Esophagus (tissue), 2 donors: ENCODE measurements at regions not wholly inside any gene's neighbourhood (a gene's known extent, or its start where the extent isn't known, plus 50 kb on each side); places are given as distances from the start of the nearest gene placed in this dataset.

Experiments
- H3K27ac ChIP-seq, 2 donors: one replicate each; pipeline ENCODE4 v1.5.1; 2013; ENCODE audit warnings: low read depth in 2 of 2, mild to moderate bottlenecking in 2 of 2, inconsistent platforms in 1 of 2, low read length in 1 of 2, moderate library complexity in 1 of 2
- H3K27me3 ChIP-seq, 2 donors: one replicate each; pipeline ENCODE4 v1.6.1; 2013; ENCODE audit warnings: low read length in 2 of 2, control low read depth in 1 of 2, mild to moderate bottlenecking in 1 of 2; ENCODE audit not compliant: insufficient read depth in 2 of 2, control insufficient read depth in 1 of 2
- H3K36me3 ChIP-seq, 2 donors: one replicate each; pipeline ENCODE4 v1.6.1; 2013; ENCODE audit warnings: low read length in 1 of 2; ENCODE audit not compliant: control insufficient read depth in 2 of 2, insufficient read depth in 2 of 2
- H3K4me1 ChIP-seq, 2 donors: one replicate each; pipeline ENCODE4 v1.6.1; 2013; ENCODE audit warnings: low read length in 1 of 2; ENCODE audit not compliant: control insufficient read depth in 2 of 2, insufficient read depth in 2 of 2
- H3K4me3 ChIP-seq, 2 donors: one replicate each; pipeline ENCODE4 v1.5.1; 2013; ENCODE audit warnings: low read length in 2 of 2, mild to moderate bottlenecking in 2 of 2, low read depth in 1 of 2, moderate library complexity in 1 of 2
- H3K9me3 ChIP-seq, 2 donors: one replicate each; pipeline ENCODE4 v1.6.1; 2013; ENCODE audit warnings: mild to moderate bottlenecking in 2 of 2, low read depth in 1 of 2, low read length in 1 of 2, moderate library complexity in 1 of 2; ENCODE audit not compliant: control insufficient read depth in 2 of 2, insufficient read depth in 1 of 2
- WGBS, 2 donors: extraction: QIAGEN DNeasy Blood & Tissue Kit; methylation state at CpG; one replicate each; pipeline ENCODE4 v1.1.7; 2013; 5-methylcytosine and 5-hydroxymethylcytosine counted together
- donor health status: healthy with polysubstance abuse.
- donor health status: Bipolar disorder and iron deficiency.

DNA sequence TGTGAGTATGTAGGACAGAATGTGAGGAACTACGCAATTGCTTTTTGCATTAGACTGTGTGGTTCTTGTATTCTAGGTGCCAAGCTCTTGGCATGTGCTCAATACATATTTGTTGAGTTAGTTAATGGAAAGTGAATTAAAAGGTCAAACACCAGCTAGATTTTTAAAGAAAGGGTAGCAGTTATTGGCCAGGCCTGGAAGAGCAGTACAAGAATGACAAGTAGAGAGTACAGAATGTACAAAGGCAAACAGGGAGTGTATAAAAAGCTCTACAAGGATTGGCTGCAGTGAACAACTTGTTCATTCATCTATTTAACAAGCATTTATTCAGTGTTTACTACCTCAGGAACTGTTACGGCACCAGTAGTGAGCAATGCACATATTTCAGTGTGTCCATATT, 854.0 kb upstream of the SEL1L start:
- Histone ChIP-seq H3K27ac (no peak overlapping the region), H3K4me3 (no peak overlapping the region), H3K4me1 (no peaks in the 10 kb centered on the region), H3K9me3 (no peaks in the 10 kb centered on the region), H3K36me3 (no peaks in the 10 kb centered on the region), H3K27me3 (no peaks in the 10 kb centered on the region)
- 79 to 87% methylated on average over 2 of the region's 2 CpGs for WGBS, 2 donors

DNA sequence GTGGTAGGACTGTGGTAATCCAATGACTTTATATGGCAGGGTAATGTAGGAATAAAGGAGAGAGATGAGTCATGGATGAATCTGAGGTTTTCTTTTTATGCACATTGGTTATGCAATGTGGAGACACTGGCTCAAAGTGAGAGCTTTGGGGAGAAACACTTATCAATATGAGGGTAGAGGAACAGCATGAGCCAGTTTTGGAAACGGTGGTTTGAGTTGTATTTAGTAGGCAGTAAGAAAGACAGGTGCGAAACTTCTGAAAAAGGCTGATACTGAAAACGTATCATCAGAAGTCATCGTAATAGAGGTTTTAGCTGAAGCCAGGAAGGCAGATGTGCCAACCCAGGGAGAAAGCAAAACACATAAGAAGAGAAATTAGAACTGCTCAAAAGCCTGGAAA, 854.8 kb upstream of the SEL1L start:
- H3K27me3 ChIP-seq, result no peaks in the 10 kb centered on the region
- H3K4me3 ChIP-seq, result no peak overlapping the region
- no peak overlapping the region for H3K27ac ChIP-seq
- no peaks in the 10 kb centered on the region for H3K4me1 ChIP-seq
- 65 to 70% methylated on average over 4 of the region's 4 CpGs for WGBS, 2 donors
- no peaks in the 10 kb centered on the region for H3K36me3 ChIP-seq
- no peaks in the 10 kb centered on the region for H3K9me3 ChIP-seq

DNA sequence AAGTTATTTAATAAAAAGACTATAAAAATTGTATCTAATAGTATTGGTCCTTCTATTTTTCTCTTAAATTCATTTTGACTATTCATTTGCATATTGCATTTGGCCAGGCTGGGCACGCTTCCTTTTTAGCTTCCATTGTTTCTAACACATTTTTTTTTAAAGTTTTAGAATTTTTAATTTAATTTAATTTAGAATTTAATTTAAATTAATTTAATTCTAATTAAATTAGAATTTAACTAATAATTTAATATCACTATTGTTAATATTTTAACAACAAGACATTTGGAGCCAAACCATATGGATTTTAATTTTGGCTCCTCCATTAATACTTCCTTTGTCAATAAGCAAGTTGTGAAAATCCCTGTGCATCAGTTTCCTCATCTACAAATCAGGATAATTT, 856.9 kb upstream of the SEL1L start:
- H3K4me1 ChIP-seq, result no peaks in the 10 kb centered on the region
- H3K36me3 ChIP-seq, result no peaks in the 10 kb centered on the region
- no peaks in the 10 kb centered on the region for H3K27me3 ChIP-seq
- no peaks in the 10 kb centered on the region for H3K9me3 ChIP-seq
- 83 to 90% methylated on average over 1 of the region's 1 CpG for WGBS, 2 donors
- no peak overlapping the region for H3K4me3 ChIP-seq
- no peak overlapping the region for H3K27ac ChIP-seq

DNA sequence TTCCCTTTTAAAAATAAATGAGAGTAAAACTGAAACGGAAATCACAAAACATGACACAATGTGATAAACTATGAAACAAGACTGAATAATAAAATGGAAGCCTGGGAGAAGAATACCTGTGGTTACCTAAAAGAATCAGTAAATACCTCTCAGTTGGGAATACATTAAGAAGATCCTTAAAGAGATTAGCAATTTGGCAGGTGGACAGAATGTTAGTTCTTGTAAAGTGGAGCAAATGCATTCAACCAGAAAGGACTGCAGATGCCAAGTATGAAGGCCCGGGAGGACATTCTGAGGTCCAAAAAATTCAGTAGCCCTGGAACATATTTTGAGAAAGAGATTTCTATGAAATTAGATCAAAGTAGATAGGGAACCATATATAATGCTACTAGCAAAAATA, 861.3 kb upstream of the SEL1L start:
- Histone ChIP-seq H3K27ac (no peak overlapping the region), H3K36me3 (no peaks in the 10 kb centered on the region), H3K9me3 (no peaks in the 10 kb centered on the region), H3K4me3 (no peak overlapping the region), H3K27me3 (no peaks in the 10 kb centered on the region), H3K4me1 (no peaks in the 10 kb centered on the region)
- 52 to 65% methylated on average over 2 of the region's 2 CpGs for WGBS, 2 donors

DNA sequence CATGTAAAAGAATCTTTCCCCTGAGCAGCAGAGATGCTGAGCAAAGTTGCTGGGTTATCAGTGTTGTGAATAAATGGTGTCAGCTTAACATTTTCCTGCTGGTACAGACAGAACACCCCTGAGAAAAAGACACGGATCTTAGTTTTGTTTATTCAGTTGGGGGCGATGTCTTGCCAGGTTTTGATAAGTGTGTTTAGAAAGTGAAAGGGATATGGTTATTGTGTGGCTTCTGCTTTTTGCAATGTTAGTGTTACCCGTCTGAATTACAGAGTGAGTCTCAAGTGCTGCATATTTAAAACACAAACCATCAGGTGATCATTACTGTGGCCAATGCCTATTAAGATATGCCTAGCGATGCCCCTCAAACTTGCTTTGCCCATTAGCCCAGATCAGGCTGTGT, 864.6 kb upstream of the SEL1L start:
- Histone ChIP-seq H3K27ac (no peak overlapping the region), H3K4me1 (no peaks in the 10 kb centered on the region), H3K4me3 (no peak overlapping the region), H3K27me3 (no peaks in the 10 kb centered on the region), H3K36me3 (no peaks in the 10 kb centered on the region), H3K9me3 (no peaks in the 10 kb centered on the region)
- 18 to 19% methylated on average over 4 of the region's 4 CpGs for WGBS, 2 donors

DNA sequence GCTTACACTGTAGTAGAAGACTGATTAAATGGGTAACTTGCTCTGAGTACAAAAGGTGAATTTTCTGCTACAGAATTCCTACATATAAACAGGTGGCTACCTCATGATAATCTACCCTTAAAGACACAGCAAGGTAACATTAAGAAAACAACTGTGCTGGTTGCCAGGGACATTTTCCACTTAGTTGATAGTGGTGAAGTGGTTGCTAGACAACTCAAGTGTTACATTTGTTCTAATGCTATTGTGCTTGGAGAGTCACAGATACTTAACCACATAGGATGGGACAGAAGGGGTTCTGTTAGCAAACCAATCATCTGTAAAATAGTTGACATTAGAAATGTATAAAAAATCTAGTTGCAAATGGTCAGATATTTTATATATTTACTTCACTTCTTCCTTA, 870.3 kb upstream of the SEL1L start:
- Histone ChIP-seq H3K27ac (no peak overlapping the region), H3K27me3 (no peaks in the 10 kb centered on the region), H3K36me3 (no peaks in the 10 kb centered on the region), H3K4me1 (no peaks in the 10 kb centered on the region), H3K9me3 (no peaks in the 10 kb centered on the region), H3K4me3 (no peak overlapping the region)

DNA sequence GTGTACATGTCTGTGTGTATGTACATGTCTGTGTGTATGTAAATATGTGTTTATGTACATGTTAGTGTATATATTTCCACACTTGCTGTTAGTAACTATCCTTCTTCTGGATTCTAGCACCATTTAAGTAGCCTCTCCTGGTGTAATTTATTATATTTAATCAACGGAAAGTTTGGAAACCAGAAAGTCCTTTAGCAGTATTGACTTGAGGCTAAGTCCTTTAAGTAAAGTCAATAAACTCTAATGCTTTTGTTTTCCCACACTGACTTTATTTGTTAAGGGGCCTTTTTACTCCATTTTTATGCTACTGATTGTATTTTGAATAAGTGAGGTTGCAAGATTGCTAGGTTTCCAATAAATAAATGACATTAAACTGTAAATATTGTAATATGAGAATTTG, 876.4 kb upstream of the SEL1L start:
- Histone ChIP-seq H3K27ac (no peak overlapping the region), H3K36me3 (no peaks in the 10 kb centered on the region), H3K27me3 (no peaks in the 10 kb centered on the region), H3K9me3 (no peaks in the 10 kb centered on the region), H3K4me3 (no peak overlapping the region), H3K4me1 (no peaks in the 10 kb centered on the region)
- WGBS, 2 donors, result 59 to 60% methylated on average over 1 of the region's 1 CpG

DNA sequence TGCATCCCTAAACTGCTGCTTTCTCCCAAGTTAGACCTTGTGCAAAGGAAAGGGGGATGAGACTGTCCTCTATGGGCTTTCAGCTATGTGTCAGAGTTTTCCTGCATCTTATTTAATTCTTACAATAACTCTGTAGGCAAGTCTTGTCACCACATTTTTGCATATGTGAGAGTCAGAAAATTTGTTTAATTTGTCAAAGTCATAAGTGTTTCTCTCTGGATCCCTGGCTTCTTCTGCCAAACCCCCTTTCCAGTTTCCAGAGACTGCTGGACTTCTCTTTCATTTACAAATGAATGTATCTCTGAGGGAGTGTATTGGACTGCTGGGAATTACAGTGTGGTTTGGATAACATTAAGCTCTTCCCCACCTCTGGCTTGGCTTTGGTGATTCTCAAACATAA, 877.6 kb upstream of the SEL1L start:
- Histone ChIP-seq H3K9me3 (no peaks in the 10 kb centered on the region), H3K27ac (no peak overlapping the region), H3K36me3 (no peaks in the 10 kb centered on the region), H3K27me3 (no peaks in the 10 kb centered on the region), H3K4me1 (no peaks in the 10 kb centered on the region), H3K4me3 (no peak overlapping the region)

DNA sequence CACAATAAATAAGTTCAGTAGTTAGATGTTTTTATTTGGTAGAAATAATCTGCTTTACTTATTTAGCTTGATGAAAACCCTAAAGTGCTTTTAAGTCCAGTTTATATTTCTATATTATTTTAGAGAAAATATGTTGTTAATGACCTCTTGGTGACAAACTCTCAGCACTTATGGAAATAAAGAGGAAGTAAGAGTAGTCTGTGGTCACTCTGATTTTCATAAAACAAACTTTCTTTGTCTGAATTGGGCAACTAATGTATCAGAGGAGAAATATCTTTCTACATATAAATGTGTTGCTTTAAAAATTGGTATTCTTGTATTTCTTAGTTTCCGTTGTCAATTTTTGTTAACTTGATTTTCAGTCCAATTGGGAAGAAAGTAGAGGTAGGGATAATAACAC, 878.9 kb upstream of the SEL1L start:
- H3K36me3 ChIP-seq, result no peaks in the 10 kb centered on the region
- H3K4me1 ChIP-seq, result no peaks in the 10 kb centered on the region
- no peaks in the 10 kb centered on the region for H3K9me3 ChIP-seq
- H3K4me3 ChIP-seq, result no peak overlapping the region
- no peak overlapping the region for H3K27ac ChIP-seq
- 87 to 91% methylated on average over 1 of the region's 1 CpG for WGBS, 2 donors
- H3K27me3 ChIP-seq, result no peaks in the 10 kb centered on the region

DNA sequence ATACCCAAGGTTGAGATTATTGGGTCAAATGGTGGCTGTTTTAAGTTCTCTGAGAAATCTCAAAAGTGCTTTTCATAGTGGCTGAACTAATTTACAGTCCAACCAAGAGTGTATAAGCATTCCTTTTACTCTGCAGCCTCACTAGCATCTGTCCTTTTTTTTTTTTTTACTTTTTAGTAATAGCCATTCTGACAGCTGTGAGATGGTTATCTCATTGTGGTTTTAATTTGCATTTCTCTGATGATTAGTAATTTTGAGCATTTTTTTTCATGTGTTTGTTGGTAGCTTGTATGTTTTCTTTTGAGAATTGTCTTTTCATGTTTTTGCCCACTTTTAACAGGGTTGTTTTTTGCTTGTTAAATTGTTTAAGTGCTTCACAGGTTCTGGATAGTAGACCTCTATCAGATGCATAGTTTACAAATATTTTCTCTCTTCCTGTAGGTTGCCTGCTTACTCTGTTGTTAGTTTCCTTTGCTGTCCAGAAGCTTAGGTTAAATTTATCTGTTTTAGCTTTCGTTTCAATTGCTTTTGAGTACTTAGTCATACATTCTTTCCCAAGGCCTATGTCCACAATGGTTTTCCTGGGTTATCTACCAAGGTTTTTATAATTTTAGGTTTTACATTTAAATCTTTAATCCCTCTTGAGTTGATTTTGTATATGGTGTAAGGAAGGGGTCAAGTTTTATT, 881.3 kb upstream of the SEL1L start:
- WGBS, 2 donors, result 56 to 66% methylated on average over 1 of the region's 1 CpG
- H3K27ac ChIP-seq, result no peak overlapping the region
- no peak overlapping the region for H3K4me3 ChIP-seq

More for the DNA sequence above, 881.3 kb upstream of the SEL1L start:
- H3K9me3 ChIP-seq, result peaks cover 3% of the 10 kb centered on the region in 2 donors
- no peaks in the 10 kb centered on the region for H3K36me3 ChIP-seq
- no peaks in the 10 kb centered on the region for H3K4me1 ChIP-seq
- no peaks in the 10 kb centered on the region for H3K27me3 ChIP-seq
